ENCODE measurements at regions not wholly inside any gene's neighbourhood (a gene's known extent, or its start where the extent isn't known, plus 50 kb on each side); places are given as distances from the start of the nearest gene placed in this dataset.

DNA sequence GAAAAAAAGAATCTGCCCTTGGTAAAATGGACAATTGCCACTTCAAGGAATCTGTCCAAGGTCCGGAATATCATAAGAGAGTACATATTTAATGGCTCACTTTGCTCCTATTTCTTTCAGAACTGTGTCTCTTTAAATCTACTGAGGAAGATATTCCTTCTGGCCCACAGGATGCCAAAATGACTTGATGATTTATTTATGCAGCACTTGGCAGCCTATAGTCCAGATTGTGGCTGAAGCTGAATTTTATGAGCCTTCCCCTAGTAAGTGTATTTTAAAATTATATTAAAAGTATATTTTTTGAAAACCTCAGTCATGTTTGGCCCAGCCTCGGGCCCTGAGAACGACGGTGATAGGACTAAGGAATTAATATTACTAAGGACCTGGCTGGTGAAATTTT, 465.1 kb upstream of the HNRNPA3 start:
- DNase-seq = no peak

DNA sequence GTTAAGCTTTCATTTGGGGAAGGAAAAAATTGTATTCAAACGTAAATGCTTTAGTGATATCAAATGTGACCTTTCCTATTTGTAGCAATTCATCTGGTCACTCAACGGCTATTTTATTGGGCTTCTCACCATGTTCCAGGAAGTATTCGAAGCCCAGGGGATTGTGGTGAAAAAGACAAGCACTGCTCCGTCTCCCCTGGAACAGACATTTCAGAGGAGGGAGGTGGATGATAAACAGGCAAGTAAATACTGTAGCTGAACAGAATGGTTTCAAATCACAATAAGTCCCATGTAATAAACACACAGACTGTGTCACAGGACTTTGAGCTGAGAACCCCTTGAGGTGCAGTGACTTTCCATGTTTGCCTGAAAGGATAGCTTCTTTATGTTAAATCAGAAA, 464.7 kb upstream of the HNRNPA3 start:
- DNase-seq = no peak

DNA sequence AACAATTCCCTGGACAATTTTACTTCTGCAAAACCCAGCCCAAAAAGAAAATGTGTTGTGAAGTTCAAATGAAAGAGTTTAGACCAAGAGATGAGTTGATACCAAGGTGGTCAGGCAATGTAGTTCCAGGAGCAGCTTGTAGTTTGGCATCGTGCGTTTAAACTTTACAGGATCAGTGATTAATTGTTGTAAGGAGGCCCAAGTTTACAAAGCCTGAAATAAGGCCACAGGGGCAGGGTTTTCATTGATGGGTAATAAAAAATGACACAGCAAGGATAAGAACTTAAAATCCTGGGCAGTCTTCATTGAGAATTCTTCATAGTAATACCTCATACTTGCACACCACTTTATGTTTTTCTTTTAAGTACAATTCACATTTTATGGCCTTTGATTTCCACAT, 463.9 kb upstream of the HNRNPA3 start:
- DNase-seq = no peak

DNA sequence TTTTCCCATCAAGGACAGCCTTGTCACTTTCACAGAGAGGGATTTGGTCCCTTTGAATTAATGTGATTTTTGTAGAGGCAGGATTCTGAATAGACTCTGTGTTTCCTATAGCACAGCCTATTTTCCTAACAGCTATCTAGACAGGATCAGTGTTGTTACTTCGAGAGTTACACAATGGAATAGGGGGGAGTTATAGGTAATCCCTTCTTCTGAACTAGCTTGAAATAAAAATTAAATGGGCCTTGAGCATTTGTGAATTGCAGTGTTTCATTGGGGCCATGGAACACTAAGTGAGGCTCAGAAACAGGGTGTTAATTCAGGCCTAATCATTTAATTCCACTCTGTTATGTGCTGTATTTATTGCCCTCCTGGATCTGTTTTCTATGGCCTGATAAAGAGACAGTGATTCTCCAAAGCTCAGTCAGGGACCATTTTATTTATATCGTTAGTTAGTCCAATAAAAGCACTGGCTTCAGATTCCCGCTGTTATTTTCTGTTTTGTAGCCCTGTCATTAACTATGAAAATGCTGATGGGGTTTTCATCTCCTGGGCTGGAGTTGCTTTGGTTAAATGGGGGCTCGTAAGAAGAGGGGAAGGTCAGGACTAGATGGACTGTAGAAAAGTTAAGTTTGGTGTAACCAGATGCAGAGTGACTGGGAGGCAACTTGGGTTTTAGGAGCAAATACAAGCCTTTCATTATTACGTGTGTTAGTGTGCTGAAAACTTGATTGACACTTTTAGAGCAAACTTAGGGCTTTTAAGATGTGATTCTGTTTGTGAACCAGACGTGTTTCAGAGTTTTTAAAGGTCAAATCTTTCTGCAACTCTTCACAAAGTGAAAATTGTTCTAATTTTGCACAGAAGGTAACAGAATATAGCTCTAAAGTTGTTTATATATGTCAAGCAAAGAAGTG, 461.0 kb upstream of the HNRNPA3 start:
- DNase-seq = no peak

DNA sequence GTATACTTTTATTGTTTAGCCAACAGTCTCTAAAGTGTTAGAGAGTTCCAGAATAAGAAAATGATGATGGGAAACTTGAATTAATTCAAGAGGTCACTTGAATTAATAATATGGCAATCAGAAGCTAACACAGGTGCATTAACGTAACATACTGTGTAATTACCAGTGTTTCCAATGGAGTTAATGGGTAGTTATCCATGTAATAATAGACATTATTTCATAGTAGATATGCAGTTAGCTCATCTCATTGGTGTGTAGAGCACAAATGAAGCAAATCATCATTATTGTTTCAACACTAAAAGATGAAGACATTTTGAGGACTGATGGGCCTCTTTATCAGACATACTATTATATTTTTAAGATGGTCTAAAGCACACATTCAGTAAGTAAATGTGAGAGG, 460.3 kb upstream of the HNRNPA3 start:
- no peak for DNase-seq

DNA sequence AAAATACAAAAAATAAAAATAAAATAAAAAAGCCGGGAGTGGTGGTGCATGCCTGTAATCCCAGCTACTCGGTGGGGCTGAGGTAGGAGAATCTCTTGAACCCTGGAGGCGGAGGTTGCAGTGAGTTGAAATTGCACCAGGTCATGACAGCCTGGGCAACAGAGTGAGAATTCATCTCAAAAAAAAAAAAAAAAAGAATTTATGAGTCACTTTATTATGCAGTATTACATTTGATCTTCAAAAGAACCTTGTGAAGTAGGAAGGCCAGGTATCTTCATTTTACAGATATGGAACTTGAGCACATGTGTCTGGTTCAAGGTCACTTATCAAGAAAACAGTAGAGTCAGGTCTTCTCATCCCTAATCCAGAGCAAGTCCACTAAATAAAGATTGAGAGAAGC, 459.4 kb upstream of the HNRNPA3 start:
- DNase-seq = no peak

DNA sequence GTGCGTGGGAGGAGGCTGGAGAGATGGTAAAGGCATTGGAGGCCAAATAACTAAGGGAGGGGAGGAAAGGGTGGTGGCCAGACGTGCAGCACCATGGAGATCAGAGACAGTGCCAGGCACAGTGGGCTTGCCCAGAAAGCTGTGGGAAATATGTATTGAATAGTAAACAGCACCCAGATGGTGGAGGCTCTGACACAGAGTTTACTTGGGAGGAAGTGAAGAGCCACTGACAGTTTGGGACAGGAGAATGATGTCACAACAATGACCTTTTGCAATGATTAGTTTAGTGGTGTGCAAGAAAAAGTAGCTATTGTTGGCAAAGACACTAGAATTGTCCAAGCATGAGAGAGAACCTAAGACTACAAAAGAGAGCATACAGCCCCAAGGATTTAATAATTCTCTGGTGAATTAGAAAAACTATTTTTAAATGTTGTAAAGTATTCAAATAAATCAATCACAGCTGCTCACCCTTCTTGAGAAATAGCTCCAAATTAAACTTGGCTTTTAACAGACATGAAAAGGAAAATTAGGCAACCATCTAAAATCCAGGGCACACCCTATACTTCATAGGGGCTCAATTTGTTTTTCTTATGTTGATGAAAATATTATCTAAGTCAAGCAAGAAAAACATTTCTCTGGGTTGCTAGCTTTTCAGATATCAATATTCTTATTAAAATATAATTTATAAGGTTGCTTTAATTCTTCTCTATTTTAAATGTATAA, 458.7 kb upstream of the HNRNPA3 start:
- DNase-seq = no peak

DNA sequence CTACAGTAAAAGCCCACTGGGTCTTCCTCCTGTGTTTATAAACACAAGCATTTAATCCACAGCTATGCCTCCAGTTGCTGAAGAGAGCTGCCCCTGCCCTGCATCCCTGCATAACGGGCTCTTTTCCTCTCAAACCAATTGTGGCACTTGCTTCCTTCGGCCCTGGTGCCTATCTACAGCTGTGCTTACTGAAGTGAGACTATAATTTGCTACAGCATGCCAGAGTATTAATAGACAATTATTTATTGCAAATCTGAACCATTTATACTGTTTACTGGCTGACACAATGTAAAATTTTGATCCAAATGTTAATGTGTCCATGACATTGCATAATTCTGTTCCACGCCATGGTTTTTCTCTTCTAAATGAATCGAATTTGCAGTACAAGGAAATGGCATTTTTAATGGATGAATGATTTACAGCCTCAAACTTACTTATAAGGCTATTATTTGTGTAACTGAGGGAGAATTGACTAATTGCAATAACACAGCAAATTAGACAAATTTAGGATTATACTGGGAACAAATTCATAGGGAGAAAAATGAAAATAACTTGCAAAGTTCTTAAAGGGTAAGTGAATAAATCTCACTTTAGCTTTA, 457.0 kb upstream of the HNRNPA3 start:
- DNase-seq = no peak

DNA sequence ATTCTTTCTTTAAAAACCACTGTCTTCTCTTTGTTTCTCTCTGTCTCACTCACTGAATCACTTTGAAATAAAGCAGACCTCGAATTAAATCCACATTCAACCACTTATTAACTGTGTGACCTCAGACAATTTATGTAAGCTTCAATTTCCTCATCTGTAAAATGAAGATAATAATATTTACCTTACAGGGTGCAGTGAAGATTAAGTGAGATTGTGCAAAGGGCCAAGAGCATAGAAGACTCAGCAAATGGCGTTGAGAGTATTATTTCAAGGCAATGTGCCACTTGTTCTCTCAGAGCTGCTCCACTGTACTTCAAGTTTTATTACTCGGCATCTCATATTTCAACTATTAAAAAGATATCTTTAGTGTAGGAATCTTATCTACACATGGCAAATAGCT, 454.2 kb upstream of the HNRNPA3 start:
- no peak for DNase-seq

DNA sequence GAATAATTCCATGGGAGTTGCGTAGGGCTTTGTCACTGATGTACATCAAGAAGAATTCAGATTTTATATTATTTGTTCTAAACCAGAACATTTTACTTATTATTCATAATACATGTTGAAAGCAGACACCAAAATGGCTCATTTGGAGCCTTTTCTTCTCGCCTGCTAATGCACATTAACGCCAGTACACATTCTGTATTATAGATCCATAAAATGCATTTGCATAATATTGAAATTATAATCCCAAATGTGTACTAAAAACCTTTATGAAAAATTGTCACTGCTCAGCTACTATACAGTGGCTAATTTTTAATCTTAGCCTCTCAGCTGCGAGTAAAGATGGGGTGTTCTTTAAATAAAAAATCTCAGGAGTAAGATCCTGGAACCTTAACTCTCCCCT, 452.2 kb upstream of the HNRNPA3 start:
- DNase-seq = no peak

DNA sequence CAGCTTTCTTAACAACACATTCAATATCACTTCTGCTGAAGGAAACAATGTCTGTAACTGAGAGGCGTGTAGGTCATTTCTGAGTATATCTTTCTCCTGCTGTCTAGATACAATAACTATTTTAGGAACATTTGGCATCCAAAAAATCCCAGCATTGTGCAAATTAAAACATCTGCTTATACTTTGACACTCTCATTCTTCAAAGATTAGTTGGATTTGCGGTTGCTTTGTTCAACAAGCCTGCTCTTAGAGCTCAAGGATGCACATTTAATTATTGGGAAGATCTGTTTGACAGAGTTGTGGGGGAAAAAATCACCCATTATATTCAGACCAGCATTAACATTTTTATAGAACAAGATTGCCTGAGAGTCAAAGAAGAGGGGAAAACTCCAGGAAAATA, 449.5 kb upstream of the HNRNPA3 start:
- DNase-seq = no peak

DNA sequence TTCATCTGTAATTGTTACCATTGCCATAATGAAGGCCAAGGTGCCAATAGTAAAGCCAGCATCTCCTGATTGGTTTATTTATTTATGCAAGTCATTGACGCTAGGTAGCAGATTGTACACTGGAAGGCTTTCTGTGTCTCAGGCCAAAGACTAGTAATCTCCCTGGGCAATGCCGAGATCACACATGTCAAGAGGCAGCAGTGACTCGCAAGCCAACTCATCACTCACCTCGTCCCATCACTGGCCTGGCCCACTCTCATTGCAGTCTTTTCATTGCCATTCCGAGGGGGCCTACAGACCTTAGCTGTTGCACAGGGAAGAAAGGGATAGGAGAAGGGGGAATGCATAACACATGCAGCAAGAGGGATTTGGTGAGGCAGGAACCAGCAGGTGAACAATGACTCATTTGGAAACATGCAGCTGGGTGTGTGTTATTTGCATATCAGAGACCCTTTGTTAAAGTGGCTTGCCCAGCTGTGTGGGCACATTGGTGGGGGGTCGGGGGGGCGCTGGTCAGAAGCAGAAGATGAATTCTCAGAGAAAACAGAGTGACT, 448.7 kb upstream of the HNRNPA3 start:
- DNase-seq = no peak

DNA sequence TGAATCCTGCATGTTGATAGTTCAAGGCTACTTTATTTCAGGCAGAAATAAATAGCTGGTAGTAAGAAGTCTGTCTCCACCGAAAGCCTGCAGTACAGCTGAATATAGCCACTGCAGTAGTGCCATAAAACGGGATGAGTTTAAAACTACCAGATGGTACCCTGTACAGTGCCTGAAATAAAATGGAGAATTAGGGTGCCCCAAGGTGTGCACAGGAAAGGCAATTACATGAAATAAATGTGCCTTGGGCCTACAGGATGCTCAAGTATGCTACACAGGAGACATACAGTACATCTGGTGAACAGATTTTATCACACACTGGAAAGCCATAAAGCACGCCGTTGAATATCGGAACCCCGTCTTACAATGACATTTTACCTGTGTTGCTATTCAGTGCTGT, 447.7 kb upstream of the HNRNPA3 start:
- DNase-seq = no peak

DNA sequence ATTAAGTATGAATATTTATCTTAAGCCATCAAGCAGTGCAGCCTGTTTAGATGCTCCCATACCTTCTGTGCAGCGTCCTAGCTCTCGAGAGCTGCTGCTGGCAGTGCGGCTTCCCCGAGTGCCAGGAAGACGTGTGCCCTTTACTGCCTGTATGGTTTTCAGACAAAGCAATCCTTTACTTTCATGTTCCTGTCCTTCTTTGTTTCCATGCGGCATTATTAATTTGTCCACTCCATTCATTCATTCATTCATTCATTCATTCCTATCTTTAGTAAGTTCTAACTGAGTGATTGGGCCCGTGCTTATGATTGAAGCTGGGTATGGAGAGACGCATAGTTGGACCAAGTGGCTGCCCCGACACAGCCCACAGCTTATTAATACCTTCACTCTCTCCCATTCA, 446.6 kb upstream of the HNRNPA3 start:
- no peak for DNase-seq

DNA sequence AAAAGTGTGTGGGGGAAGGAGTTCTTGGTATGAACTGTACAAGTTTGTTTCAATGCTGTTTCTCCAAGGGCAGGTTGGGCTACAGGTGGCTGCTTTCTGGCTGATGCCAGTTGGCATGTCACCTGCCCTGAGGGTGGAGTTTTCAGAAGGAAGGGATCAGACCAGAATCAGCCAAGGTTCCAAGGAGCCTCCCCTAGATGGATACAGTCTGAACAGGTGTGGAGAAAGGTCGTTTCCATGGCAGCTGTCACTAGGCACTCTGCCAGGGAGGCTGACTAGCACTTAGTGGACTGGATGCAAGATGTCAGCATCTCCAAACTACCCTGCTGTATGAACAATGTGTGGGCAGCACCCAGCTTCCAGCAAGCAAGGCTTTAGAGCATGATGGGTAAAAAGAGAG, 444.4 kb upstream of the HNRNPA3 start:
- DNase-seq = no peak

DNA sequence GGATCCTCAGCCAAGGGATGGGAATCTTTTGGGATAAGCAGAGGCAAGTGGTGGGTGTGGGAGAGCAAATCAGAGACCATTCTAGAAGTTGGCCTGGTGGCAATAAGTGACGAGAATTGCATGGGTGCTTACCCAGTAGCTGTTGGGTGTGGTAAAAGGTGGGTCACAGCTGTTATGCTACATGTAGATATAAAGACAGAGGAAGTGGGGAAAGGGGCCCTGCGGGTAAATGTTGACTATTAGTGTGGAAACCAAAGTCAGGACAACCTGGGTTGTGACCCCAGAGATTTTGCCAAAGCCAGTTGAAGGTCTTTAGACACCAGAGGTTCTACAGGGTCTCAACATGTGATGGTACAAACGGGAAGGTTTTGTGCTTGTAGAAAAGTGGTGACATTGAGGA, 443.6 kb upstream of the HNRNPA3 start:
- no peak for DNase-seq

DNA sequence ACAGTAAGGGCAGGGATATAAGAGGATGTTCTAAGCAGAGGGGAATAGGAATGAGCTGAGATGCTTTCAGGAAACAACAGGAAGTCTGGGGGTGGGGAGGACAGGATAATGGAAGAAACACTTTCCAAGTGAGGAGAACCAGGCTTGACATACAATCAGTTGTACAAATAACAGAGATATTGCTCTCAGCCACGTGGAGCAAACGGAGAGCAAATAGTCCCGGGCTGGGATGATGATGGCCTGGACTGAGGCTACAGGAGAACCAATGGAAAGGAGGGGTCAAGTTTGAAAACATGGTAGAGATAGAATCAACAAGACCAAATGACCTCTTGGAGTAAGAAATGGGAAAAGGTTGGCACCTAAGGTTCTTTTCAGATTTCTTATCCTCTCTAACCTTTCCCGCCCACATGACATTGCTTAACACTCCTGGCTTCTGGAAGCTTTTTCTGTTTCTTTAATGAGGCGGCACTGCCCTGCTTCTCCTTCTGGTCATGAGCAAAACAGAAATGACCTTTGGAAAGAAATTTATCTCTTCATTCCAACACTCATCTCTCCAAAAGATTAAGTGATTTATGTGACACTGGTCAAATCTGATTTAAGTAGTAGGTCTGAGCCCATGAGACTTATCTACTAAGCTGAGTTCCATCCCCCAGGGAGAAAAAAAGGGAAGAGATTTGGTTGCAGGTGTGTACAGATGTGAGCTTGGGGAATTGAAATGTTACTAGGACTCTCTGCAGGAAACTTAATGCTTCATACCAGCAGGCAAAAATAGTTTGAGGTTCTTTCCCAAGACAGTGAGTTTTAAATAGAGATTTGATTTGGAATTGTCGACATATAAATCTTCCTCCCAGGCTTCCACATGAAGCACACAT, 442.9 kb upstream of the HNRNPA3 start:
- no peak for DNase-seq

DNA sequence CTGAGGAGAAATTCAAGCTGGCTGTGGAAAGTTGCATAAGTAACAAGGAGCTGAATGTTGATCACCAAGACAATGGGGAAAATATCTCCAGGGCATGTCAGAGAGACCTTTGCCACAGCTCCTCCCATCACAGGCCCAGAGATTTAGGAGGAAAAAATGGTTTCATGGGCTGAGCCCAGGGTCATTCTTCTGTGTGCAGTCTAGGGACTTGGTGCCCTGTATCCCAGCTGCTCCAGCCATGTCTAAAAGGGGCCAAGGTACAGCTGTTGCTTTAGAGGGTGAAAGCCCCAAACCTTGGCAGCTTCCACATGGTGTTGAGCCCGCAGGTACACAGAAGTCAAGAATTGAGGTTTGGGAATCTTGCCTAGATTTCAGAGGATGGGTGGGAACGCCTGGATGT, 439.8 kb upstream of the HNRNPA3 start:
- DNase-seq = no peak

DNA sequence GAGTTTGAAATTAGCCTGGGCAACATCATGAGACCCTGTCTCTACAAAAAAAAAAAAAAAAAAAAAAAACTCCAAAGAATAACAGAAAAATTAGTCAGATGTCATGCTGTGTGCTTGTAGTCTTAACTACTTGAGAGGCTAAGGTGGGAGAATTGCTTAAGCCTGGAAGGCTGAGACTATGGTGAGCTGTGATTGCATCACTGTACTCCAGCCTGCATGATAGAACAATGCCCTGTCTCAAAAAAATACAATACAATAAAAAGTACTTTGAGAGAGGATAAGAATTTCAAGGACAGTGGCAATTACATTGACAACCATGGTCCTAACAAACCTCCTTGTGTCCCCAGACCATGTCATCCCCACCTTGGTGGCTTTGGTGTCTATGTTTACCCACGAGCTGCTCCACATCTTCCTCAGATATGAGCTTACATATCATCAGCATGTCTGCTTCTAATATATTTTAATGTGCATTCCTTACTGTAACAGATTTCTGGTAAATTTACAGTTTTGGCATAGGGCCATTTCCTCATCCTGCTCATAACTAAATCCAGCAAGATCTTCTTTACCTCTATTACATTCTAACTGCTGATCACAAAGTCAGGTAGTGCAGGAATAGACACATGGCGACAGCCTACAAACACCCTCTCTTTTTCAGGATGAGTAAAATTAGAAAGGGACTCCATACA, 437.7 kb upstream of the HNRNPA3 start:
- no peak for DNase-seq

DNA sequence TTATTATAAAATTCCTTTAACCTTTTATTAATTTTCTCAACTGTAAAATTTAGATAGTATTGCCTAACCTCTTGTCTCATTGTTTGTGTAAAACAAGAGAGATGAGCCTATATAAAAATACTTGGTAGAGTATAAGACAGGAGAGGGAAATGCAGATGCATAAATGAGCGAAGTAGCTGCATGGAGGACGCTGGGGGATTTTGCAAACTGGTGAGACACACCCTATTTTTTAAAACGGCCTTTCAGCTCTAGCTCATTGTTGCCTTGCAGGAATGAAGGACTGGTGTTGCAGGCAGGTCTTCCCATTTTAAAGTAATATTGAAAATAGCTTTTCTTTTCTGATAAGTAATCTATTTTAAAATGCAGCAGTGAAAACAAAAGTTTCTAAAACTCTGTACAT, 435.3 kb upstream of the HNRNPA3 start:
- DNase-seq = no peak

DNA sequence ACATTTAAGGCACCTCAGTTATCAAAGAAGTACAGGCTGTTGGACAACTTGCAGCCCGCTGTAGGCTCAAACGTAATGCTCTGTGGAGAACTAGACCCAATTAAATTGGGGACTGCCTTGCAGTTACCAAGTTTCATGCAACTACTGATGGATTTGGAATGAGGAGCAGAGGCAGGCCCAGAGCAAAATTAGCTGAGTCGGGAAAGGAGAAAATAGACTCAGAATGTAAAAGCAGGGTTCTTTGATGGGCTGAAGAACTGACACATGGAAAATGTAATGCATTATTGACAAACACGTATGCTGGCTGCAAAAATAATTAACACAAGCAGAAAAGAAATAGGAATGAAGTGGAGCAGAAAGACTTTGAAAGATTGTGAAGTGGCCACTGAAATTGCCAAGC, 432.7 kb upstream of the HNRNPA3 start:
- no peak for DNase-seq

DNA sequence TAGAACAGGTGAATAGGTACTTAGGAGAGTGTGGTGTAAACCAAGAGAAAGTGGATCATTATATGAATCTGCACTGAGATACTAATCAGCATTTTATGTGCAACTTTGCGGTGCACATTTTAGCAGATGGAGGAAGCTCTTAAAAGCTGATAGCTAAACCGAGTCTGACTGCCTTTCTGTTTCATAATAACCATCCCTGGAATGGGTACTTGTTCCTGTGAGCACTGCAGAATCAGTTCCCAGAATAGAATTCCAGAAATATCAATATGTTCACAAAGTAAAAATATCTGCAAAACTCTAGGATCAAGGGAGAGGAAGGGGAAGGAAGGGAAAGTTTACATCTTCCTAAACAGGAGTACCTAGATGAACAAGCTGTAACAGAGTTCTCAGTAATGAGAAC, 432.2 kb upstream of the HNRNPA3 start:
- DNase-seq = no peak
